ENCODE measurements at regions not wholly inside any gene's neighbourhood (a gene's known extent, or its start where the extent isn't known, plus 50 kb on each side); places are given as distances from the start of the nearest gene placed in this dataset.

GRCh38 chrX:34299451-34299967, 167.4 kb upstream of the FAM47A start:
- H3K27ac Mint-ChIP-seq (ENCODE audit: unreplicated experiment), result no peak overlapping the region
- H3K27me3 Mint-ChIP-seq (ENCODE audit: unreplicated experiment), result no peaks in the 10 kb centered on the region
- H3K9me3 Mint-ChIP-seq (ENCODE audit: unreplicated experiment), result no peaks in the 10 kb centered on the region
- TF ChIP-seq CTCF (IDR thresholded peaks at IDR 0.05; ENCODE audit: partially characterized antibody, unreplicated experiment), result no peak
- no peaks in the 10 kb centered on the region for H3K36me3 Mint-ChIP-seq (ENCODE audit: unreplicated experiment)
- H3K4me3 Mint-ChIP-seq (ENCODE audit: unreplicated experiment), result no peak overlapping the region
- DNase-seq, result no peak
- peaks cover 2% of the 10 kb centered on the region for H3K4me1 Mint-ChIP-seq (ENCODE audit: low read depth, unreplicated experiment)

- Mint-ChIP-seq H3K9me3 (ENCODE audit: unreplicated experiment) (no peaks in the 10 kb centered on the region), H3K36me3 (ENCODE audit: unreplicated experiment) (no peaks in the 10 kb centered on the region), H3K27me3 (ENCODE audit: unreplicated experiment) (no peaks in the 10 kb centered on the region), H3K4me3 (ENCODE audit: unreplicated experiment) (no peak overlapping the region), H3K27ac (ENCODE audit: unreplicated experiment) (no peak overlapping the region), H3K4me1 (ENCODE audit: low read depth, unreplicated experiment) (peaks cover 2% of the 10 kb centered on the region)
- DNase-seq, result no peak
- TF ChIP-seq CTCF (IDR thresholded peaks at IDR 0.05; ENCODE audit: partially characterized antibody, unreplicated experiment), result no peak
Measured at GRCh38 chrX:34294665-34295064, 162.6 kb upstream of the FAM47A start.

- Mint-ChIP-seq H3K36me3 (ENCODE audit: unreplicated experiment) (no peaks in the 10 kb centered on the region), H3K4me3 (ENCODE audit: unreplicated experiment) (no peak overlapping the region), H3K4me1 (ENCODE audit: low read depth, unreplicated experiment) (no peaks in the 10 kb centered on the region), H3K27ac (ENCODE audit: unreplicated experiment) (no peak overlapping the region), H3K27me3 (ENCODE audit: unreplicated experiment) (no peaks in the 10 kb centered on the region), H3K9me3 (ENCODE audit: unreplicated experiment) (no peaks in the 10 kb centered on the region)
- no peak for DNase-seq
- no peak for TF ChIP-seq CTCF (IDR thresholded peaks at IDR 0.05; ENCODE audit: partially characterized antibody, unreplicated experiment)
Measured at GRCh38 chrX:34288782-34289181, 156.7 kb upstream of the FAM47A start.

GRCh38 chrX:34279866-34280560, 147.9 kb upstream of the FAM47A start:
- H3K36me3 Mint-ChIP-seq (ENCODE audit: unreplicated experiment), result no peaks in the 10 kb centered on the region
- H3K4me3 Mint-ChIP-seq (ENCODE audit: unreplicated experiment), result no peak overlapping the region

More at GRCh38 chrX:34279866-34280560, 147.9 kb upstream of the FAM47A start:
- H3K4me1 Mint-ChIP-seq (ENCODE audit: low read depth, unreplicated experiment), result no peaks in the 10 kb centered on the region
- no peak for TF ChIP-seq CTCF (IDR thresholded peaks at IDR 0.05; ENCODE audit: partially characterized antibody, unreplicated experiment)
- no peaks in the 10 kb centered on the region for H3K27me3 Mint-ChIP-seq (ENCODE audit: unreplicated experiment)
- no peak overlapping the region for H3K27ac Mint-ChIP-seq (ENCODE audit: unreplicated experiment)
- no peak for DNase-seq
- H3K9me3 Mint-ChIP-seq (ENCODE audit: unreplicated experiment), result no peaks in the 10 kb centered on the region

All from glutamatergic neuron (in vitro differentiated cells).